GM12878 (cell line): ENCODE measurements at regions not wholly inside any gene's neighbourhood (a gene's known extent, or its start where the extent isn't known, plus 50 kb on each side); places are given as distances from the start of the nearest gene placed in this dataset.

Experiments
- ATAC-seq: fragments of 200-7000 bp; cut with Tn5 transposase; 3 replicates; pipeline ENCODE4 v1.9.1; 2020; ENCODE audit warnings: mild to moderate bottlenecking, moderate library complexity
- BruUV-seq: library from RNA; stranded (reverse); fragments of 400-500 nt; replicated peaks from 2 replicates; lab custom pipeline; 2021; lab: Mats Ljungman, UMichigan
- CTCF ChIA-PET: fragments of 300-600 bp; sonication (Branson Sonifier 250); formaldehyde crosslinking; extraction: SDS; loops from one replicate; lab custom pipeline; 2021; ENCODE audit warnings: inconsistent platforms; lab: Yijun Ruan, JAX
- POLR2A ChIA-PET: fragments of 350-600 bp; formaldehyde crosslinking; extraction: SDS; loops from one replicate; lab custom pipeline; 2021; ENCODE audit warnings: inconsistent platforms; lab: Charles Lee
- RAD21 ChIA-PET: fragments of 300-600 bp; sonication (Branson Sonifier 250); formaldehyde crosslinking; loops from one replicate; lab custom pipeline; 2023; ENCODE audit warnings: antibody characterized with exemption; ENCODE audit not compliant: unreplicated experiment; lab: Charles Lee
- SMC1A ChIA-PET: fragments of 300-600 bp; sonication (Branson Sonifier 250); formaldehyde crosslinking; loops from one replicate; lab custom pipeline; 2023; ENCODE audit not compliant: unreplicated experiment, uncharacterized antibody; lab: Charles Lee
- DNase-seq: peaks from one replicate; pipeline ENCODE4 v3.0.0-alpha.2; 2011; ENCODE audit warnings: low read depth, low spot score
- FAIRE-seq: peaks from 3 replicates; lab custom pipeline; 2011; peaks lifted over from hg19 to GRCh38; lab: Jason Lieb, UNC
- H2AFZ ChIP-seq: 2 replicates; pipeline ENCODE4 v1.6.0; 2011; ENCODE audit warnings: low read depth, low read length, control low read depth; ENCODE audit not compliant: control insufficient read depth
- H3K27ac ChIP-seq: 2 replicates; pipeline ENCODE4 v1.5.1; 2011; ENCODE audit warnings: control low read depth; ENCODE audit not compliant: control insufficient read depth, insufficient read depth
- H3K27me3 ChIP-seq, 2 experiments: replicated peaks in 1 of 2; 2 replicates each; pipeline versions ENCODE4 v1.6.0 to v1.6.1; 2011; ENCODE audit warnings: low read length in 1 of 2; ENCODE audit not compliant: control insufficient read depth in 2 of 2, insufficient read depth in 2 of 2
- H3K36me3 ChIP-seq, 2 experiments: 2 replicates each; pipeline ENCODE4 v1.5.1; 2011; ENCODE audit warnings: low read length in 1 of 2; ENCODE audit not compliant: control insufficient read depth in 2 of 2, insufficient read depth in 2 of 2
- H3K4me1 ChIP-seq: 2 replicates; pipeline ENCODE4 v1.6.1; 2011; ENCODE audit warnings: mild to moderate bottlenecking, low read length, moderate library complexity, mixed read lengths; ENCODE audit not compliant: control insufficient read depth, insufficient read depth
- H3K4me2 ChIP-seq: 2 replicates; pipeline ENCODE4 v1.6.0; 2011; ENCODE audit warnings: control low read depth; ENCODE audit not compliant: control insufficient read depth, insufficient read depth
- H3K4me3 ChIP-seq: fragments of 200-600 bp; sonication (generic); 2 replicates; pipeline ENCODE4 v1.5.1; 2016
- H3K79me2 ChIP-seq: 2 replicates; pipeline ENCODE4 v1.6.0; 2011; ENCODE audit warnings: low read length; ENCODE audit not compliant: control insufficient read depth, insufficient read depth
- H3K9ac ChIP-seq: 2 replicates; pipeline ENCODE4 v1.8.0; 2011; ENCODE audit warnings: low read length, control low read depth, mixed read lengths; ENCODE audit not compliant: control insufficient read depth, insufficient read depth
- H3K9me3 ChIP-seq: replicated peaks from 3 replicates; pipeline ENCODE4 v1.5.1; 2011; ENCODE audit warnings: mild to moderate bottlenecking, low read length; ENCODE audit not compliant: control insufficient read depth, insufficient read depth
- H4K20me1 ChIP-seq: 2 replicates; pipeline ENCODE4 v1.6.0; 2011; ENCODE audit not compliant: control insufficient read depth, insufficient read depth
- CEBPB ChIP-seq, 2 experiments: fragments of 150-350 bp in 1 of 2; IDR thresholded peaks; 2 replicates each; pipeline ENCODE4 v1.6.1; 2012 to 2014; ENCODE audit warnings: low read depth in 2 of 2, low read length in 2 of 2, borderline replicate concordance in 1 of 2, inconsistent platforms in 1 of 2
- HSF1 ChIP-seq: fragments of 150-350 bp; IDR thresholded peaks from 2 replicates; pipeline ENCODE4 v1.6.1; 2014; ENCODE audit warnings: mild to moderate bottlenecking, low read depth, low read length
- KDM1A ChIP-seq: fragments of 200-600 bp; sonication (generic); IDR thresholded peaks from 2 replicates; pipeline ENCODE4 v1.6.1; 2016; ENCODE audit warnings: borderline replicate concordance
- PBX3 ChIP-seq: IDR thresholded peaks from 2 replicates; pipeline ENCODE4 v1.6.1; 2011; ENCODE audit warnings: mild to moderate bottlenecking, low read depth, low read length, moderate library complexity; ENCODE audit not compliant: insufficient replicate concordance
- SIN3A ChIP-seq: IDR thresholded peaks from 2 replicates; pipeline ENCODE4 v1.6.1; 2012; ENCODE audit warnings: low read depth, low read length, improper control_type of control experiment
- SPI1 ChIP-seq: IDR thresholded peaks from 2 replicates; pipeline ENCODE4 v1.6.1; 2011; ENCODE audit warnings: low read depth, mild to moderate bottlenecking, low read length, moderate library complexity, borderline replicate concordance; ENCODE audit not compliant: insufficient read depth
- TCF3 ChIP-seq: IDR thresholded peaks from 2 replicates; pipeline ENCODE4 v1.6.1; 2012; ENCODE audit warnings: low read depth, mild to moderate bottlenecking, low read length, borderline replicate concordance; ENCODE audit not compliant: insufficient read depth
- ZBTB33 ChIP-seq: fragments of 450-650 bp; IDR thresholded peaks from 2 replicates; pipeline ENCODE4 v1.6.1; 2017; ENCODE audit warnings: mild to moderate bottlenecking
- ZNF622 ChIP-seq: fragments of 450-650 bp; IDR thresholded peaks from 2 replicates; pipeline ENCODE4 v1.6.1; 2017; ENCODE audit warnings: mild to moderate bottlenecking, inconsistent platforms
- WGBS: methylation state at CpG from one replicate; pipeline ENCODE4 v1.1.6; 2016; ENCODE audit warnings: low lambda C conversion rate; ENCODE audit not compliant: insufficient replicate concordance, insufficient coverage; ENCODE audit errors: missing lambda C conversion rate; 5-methylcytosine and 5-hydroxymethylcytosine counted together
- in situ Hi-C: fragments of 300-500 bp; cut with MboI; formaldehyde crosslinking; loops from 9 replicates; pipeline ENCODE4 v1.14.3; 2018; ENCODE audit warnings: mixed read lengths
- intact Hi-C: fragments of 100-400 bp; cut with micrococcal nuclease; formaldehyde crosslinking; loops from one replicate; pipeline ENCODE4 v1.14.2; 2022; ENCODE audit not compliant: unreplicated experiment
- TF ChIP-seq, protein P1 (sequence below): fragments of 450-650 bp; conservative IDR thresholded peaks from 2 replicates; pipeline ENCODE4 v1.6.1; 2017; ENCODE audit warnings: mild to moderate bottlenecking, moderate library complexity
- TF ChIP-seq, protein P2 (sequence below): fragments of 450-650 bp; formaldehyde crosslinking; IDR thresholded peaks from 2 replicates; pipeline ENCODE4 v1.4.0; 2022; ENCODE audit warnings: mild to moderate bottlenecking, moderate library complexity
- TF ChIP-seq, protein P3 (sequence below): IDR thresholded peaks from 2 replicates; pipeline ENCODE4 v1.6.1; 2011; ENCODE audit warnings: borderline replicate concordance, low read depth, mild to moderate bottlenecking, moderate library complexity, mixed read lengths, low read length; ENCODE audit not compliant: insufficient read depth; ENCODE audit errors: extremely low read length

- H3K4me3 ChIP-seq: no peak overlapping the region
- H3K9ac ChIP-seq: no peak overlapping the region
- ATAC-seq: no peak
- no peaks in the 10 kb centered on the region for H3K36me3 ChIP-seq
- ChIA-PET CTCF (interaction anchor here (5.5 kb wide), 1 partner anchor 10 kb away, joined by 23 read pairs; no protein-coding TSS in a partner anchor), POLR2A (no interaction called here), RAD21 (no interaction called here), SMC1A (interaction anchor here (1.2 kb wide), 1 partner anchor 14 kb away, joined by 3 read pairs; no protein-coding TSS in a partner anchor)
- DNase-seq: no peak
- no TSS peak for BruUV-seq
- H3K9me3 ChIP-seq: no peaks in the 10 kb centered on the region
- H3K4me2 ChIP-seq: no peak overlapping the region
- no peak overlapping the region for H2AFZ ChIP-seq
- FAIRE-seq: no peak
- no peaks in the 10 kb centered on the region for H3K79me2 ChIP-seq
- H3K27me3 ChIP-seq: no peaks in the 10 kb centered on the region
- in situ Hi-C loops (no loop called here), intact Hi-C loops (no loop called here)
- 63% methylated on average over 3 of the region's 3 CpGs for WGBS
- H3K4me1 ChIP-seq: no peaks in the 10 kb centered on the region
- H4K20me1 ChIP-seq: no peaks in the 10 kb centered on the region
- no peak overlapping the region for H3K27ac ChIP-seq
- TF ChIP-seq ZBTB33 (no peak), HSF1 (no peak), SPI1 (no peak), KDM1A (no peak), ZNF622 (no peak), CEBPB (IDR thresholded peaks at IDR 0.05; ENCODE audit: borderline replicate concordance in 1 of 2, low read depth in 2 of 2, low read length in 2 of 2) (no peak), SIN3A (no peak), PBX3 (no peak), TCF3 (no peak)
- TF ChIP-seq, protein P1, sequence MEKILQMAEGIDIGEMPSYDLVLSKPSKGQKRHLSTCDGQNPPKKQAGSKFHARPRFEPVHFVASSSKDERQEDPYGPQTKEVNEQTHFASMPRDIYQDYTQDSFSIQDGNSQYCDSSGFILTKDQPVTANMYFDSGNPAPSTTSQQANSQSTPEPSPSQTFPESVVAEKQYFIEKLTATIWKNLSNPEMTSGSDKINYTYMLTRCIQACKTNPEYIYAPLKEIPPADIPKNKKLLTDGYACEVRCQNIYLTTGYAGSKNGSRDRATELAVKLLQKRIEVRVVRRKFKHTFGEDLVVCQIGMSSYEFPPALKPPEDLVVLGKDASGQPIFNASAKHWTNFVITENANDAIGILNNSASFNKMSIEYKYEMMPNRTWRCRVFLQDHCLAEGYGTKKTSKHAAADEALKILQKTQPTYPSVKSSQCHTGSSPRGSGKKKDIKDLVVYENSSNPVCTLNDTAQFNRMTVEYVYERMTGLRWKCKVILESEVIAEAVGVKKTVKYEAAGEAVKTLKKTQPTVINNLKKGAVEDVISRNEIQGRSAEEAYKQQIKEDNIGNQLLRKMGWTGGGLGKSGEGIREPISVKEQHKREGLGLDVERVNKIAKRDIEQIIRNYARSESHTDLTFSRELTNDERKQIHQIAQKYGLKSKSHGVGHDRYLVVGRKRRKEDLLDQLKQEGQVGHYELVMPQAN: no peak
- TF ChIP-seq, protein P2, sequence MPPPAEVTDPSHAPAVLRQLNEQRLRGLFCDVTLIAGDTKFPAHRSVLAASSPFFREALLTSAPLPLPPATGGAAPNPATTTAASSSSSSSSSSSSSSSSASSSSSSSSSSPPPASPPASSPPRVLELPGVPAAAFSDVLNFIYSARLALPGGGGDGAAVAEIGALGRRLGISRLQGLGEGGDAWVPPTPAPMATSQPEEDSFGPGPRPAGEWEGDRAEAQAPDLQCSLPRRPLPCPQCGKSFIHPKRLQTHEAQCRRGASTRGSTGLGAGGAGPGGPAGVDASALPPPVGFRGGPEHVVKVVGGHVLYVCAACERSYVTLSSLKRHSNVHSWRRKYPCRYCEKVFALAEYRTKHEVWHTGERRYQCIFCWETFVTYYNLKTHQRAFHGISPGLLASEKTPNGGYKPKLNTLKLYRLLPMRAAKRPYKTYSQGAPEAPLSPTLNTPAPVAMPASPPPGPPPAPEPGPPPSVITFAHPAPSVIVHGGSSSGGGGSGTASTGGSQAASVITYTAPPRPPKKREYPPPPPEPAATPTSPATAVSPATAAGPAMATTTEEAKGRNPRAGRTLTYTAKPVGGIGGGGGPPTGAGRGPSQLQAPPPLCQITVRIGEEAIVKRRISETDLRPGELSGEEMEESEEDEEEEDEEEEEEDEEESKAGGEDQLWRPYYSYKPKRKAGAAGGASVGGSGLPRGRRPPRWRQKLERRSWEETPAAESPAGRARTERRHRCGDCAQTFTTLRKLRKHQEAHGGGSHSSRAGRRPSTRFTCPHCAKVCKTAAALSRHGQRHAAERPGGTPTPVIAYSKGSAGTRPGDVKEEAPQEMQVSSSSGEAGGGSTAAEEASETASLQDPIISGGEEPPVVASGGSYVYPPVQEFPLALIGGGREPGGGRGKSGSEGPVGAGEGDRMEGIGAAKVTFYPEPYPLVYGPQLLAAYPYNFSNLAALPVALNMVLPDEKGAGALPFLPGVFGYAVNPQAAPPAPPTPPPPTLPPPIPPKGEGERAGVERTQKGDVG (CRISPR knock-in tag): no peak
- TF ChIP-seq, protein P3, sequence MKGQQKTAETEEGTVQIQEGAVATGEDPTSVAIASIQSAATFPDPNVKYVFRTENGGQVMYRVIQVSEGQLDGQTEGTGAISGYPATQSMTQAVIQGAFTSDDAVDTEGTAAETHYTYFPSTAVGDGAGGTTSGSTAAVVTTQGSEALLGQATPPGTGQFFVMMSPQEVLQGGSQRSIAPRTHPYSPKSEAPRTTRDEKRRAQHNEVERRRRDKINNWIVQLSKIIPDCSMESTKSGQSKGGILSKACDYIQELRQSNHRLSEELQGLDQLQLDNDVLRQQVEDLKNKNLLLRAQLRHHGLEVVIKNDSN: no peak
Measured at GRCh38 chr1:147379889-147380288, 137.4 kb downstream of the CHD1L start.
